SK-N-SH (cell line): ENCODE measurements at regions not wholly inside any gene's neighbourhood (a gene's known extent, or its start where the extent isn't known, plus 50 kb on each side); places are given as distances from the start of the nearest gene placed in this dataset.

Experiments
- CTCF ChIP-seq: fragments of 200-600 bp; sonication (generic); IDR thresholded peaks from 2 replicates; pipeline ENCODE4 v1.6.1; 2017; ENCODE audit warnings: antibody characterized with exemption, mild to moderate bottlenecking, moderate library complexity
- EP300 ChIP-seq, 2 experiments: IDR thresholded peaks; 2 replicates each; pipeline versions ENCODE4 v1.4.0 to v1.6.1; 2012; ENCODE audit warnings: borderline replicate concordance in 1 of 2, low read depth in 1 of 2, low read length in 1 of 2
- FOXJ3 ChIP-seq: sonication (generic); formaldehyde crosslinking; IDR thresholded peaks from 2 replicates; pipeline ENCODE4 v1.5.1; 2020; ENCODE audit warnings: mild to moderate bottlenecking, missing genetic modification reagents
- FOXM1 ChIP-seq: IDR thresholded peaks from 2 replicates; pipeline ENCODE4 v1.4.0; 2012; ENCODE audit warnings: low read depth, mild to moderate bottlenecking
- NRF1 ChIP-seq: IDR thresholded peaks from 2 replicates; pipeline ENCODE4 v1.6.1; 2012; ENCODE audit warnings: low read depth, mild to moderate bottlenecking, low read length
- RFX5 ChIP-seq: IDR thresholded peaks from 2 replicates; pipeline ENCODE4 v1.6.1; 2012; ENCODE audit warnings: mild to moderate bottlenecking, improper control_type of control experiment, low read length

GRCh38 chr6:154885214-154885613 is 109.9 kb upstream of the TIAM2 start:
- TF ChIP-seq RFX5, result no peak
- TF ChIP-seq FOXJ3, result no peak
- TF ChIP-seq NRF1, result no peak
- no peak for TF ChIP-seq EP300 (IDR thresholded peaks at IDR 0.05; ENCODE audit: borderline replicate concordance in 1 of 2, low read depth in 1 of 2, low read length in 1 of 2)
- no peak for TF ChIP-seq FOXM1
- TF ChIP-seq CTCF, result no peak
